ENCODE measurements at regions not wholly inside any gene's neighbourhood (a gene's known extent, or its start where the extent isn't known, plus 50 kb on each side); places are given as distances from the start of the nearest gene placed in this dataset.

- no peak for TF ChIP-seq EZH2 (IDR thresholded peaks at IDR 0.05)
- no peak for TF ChIP-seq POLR2AphosphoS5 (IDR thresholded peaks at IDR 0.05; ENCODE audit: borderline replicate concordance, low read depth, low read length)
Measured at GRCh38 chr4:63396269-63396668, 1013.0 kb downstream of the TECRL start.

Data from SK-N-MC (cell line).